Mammary epithelial cell (primary cell): ENCODE measurements at regions not wholly inside any gene's neighbourhood (a gene's known extent, or its start where the extent isn't known, plus 50 kb on each side); places are given as distances from the start of the nearest gene placed in this dataset.

Source experiments
- CTCF ChIP-seq, 2 donors: IDR thresholded peaks in 1 of 2; conservative IDR thresholded peaks in 1 of 2; 2 replicates each; pipeline ENCODE4 v1.5.1; 2011 to 2012; ENCODE audit warnings: inconsistent platforms in 2 of 2, low read length in 2 of 2, mild to moderate bottlenecking in 2 of 2, control low read depth in 1 of 2, low read depth in 1 of 2; ENCODE audit not compliant: insufficient read depth in 1 of 2; ENCODE audit errors: extremely low read depth in 1 of 2
- EZH2 ChIP-seq: IDR thresholded peaks from 2 replicates; pipeline ENCODE4 v1.6.1; 2012; ENCODE audit warnings: low read length, inconsistent platforms, borderline replicate concordance

- TF ChIP-seq CTCF (conservative IDR thresholded peaks at IDR 0.05 in 1 of 2, IDR thresholded peaks at IDR 0.05 in 1 of 2; ENCODE audit: extremely low read depth in 1 of 2, insufficient read depth in 1 of 2, low read depth in 1 of 2, low read length in 2 of 2) (no peak), EZH2 (no peak)
These were observed 244.2 kb upstream of the CCDC196 start for GRCh38 chr14:66242001-66242400.
